AG09319 (cell line): ENCODE measurements at regions not wholly inside any gene's neighbourhood (a gene's known extent, or its start where the extent isn't known, plus 50 kb on each side); places are given as distances from the start of the nearest gene placed in this dataset.
"Not testable (repeated sequence)": the region's sequence is repeated elsewhere in the genome, so short reads cannot be mapped to it uniquely, and the experiment has no call there.

ENCODE experiments used
- DNase-seq: peaks from one replicate; pipeline ENCODE4 v3.0.0-alpha.2; 2010; ENCODE audit warnings: low read depth; ENCODE audit errors: extremely low read depth
- CTCF ChIP-seq: IDR thresholded peaks from 2 replicates; pipeline ENCODE4 v1.5.1; 2011; ENCODE audit warnings: low read depth, mild to moderate bottlenecking, inconsistent platforms, low read length, moderate library complexity

- DNase-seq = no peak
- TF ChIP-seq CTCF = no peak
These were observed 333.9 kb upstream of the CNR1 start for GRCh38 chr6:88499845-88500699.

- no peak for TF ChIP-seq CTCF
- DNase-seq = no peak
These were observed 333.3 kb upstream of the CNR1 start for GRCh38 chr6:88499436-88499835.

- not testable (repeated sequence) for DNase-seq
These were observed 331.3 kb upstream of the CNR1 start for GRCh38 chr6:88497403-88497802.

- DNase-seq = no peak
- no peak for TF ChIP-seq CTCF
These were observed 328.4 kb upstream of the CNR1 start for GRCh38 chr6:88494401-88495140.

- no peak for DNase-seq
- no peak for TF ChIP-seq CTCF
These were observed 327.6 kb upstream of the CNR1 start for GRCh38 chr6:88493717-88494116.

GRCh38 chr6:88492824-88493223 is 326.7 kb upstream of the CNR1 start:
- no peak for DNase-seq
- TF ChIP-seq CTCF = peak; percentile 42

- no peak for TF ChIP-seq CTCF
- no peak for DNase-seq
These were observed 326.1 kb upstream of the CNR1 start for GRCh38 chr6:88492241-88492640.
